Heart left ventricle (tissue), 16 donors: ENCODE measurements at regions not wholly inside any gene's neighbourhood (a gene's known extent, or its start where the extent isn't known, plus 50 kb on each side); places are given as distances from the start of the nearest gene placed in this dataset.

Experiments
- ATAC-seq, 4 donors: fragments of 200-7000 bp; cut with Tn5 transposase; one replicate each; pipeline ENCODE4 v1.9.1; 2020 to 2022; ENCODE audit warnings: moderate library complexity in 4 of 4, mild to moderate bottlenecking in 3 of 4, moderate number of reproducible peaks in 1 of 4
- DNase-seq, 5 donors: peaks; one replicate each; pipeline ENCODE4 v3.0.0-alpha.2; 2020
- H3K27ac ChIP-seq, 12 donors: fragments of 200-600 bp; sonication (generic) in 4 of 12; one replicate each; pipeline versions ENCODE4 v1.5.0 to v1.8.0; 2016 to 2022; ENCODE audit warnings: mild to moderate bottlenecking in 2 of 12
- H3K27me3 ChIP-seq, 9 donors: fragments of 200-600 bp; sonication (generic) in 2 of 9; one replicate each; pipeline versions ENCODE4 v1.5.1 to v1.8.0; 2016 to 2022; ENCODE audit warnings: mild to moderate bottlenecking in 3 of 9
- H3K36me3 ChIP-seq, 9 donors: fragments of 200-600 bp; sonication (generic) in 2 of 9; one replicate each; pipeline versions ENCODE4 v1.5.0 to v1.8.0; 2018 to 2022; ENCODE audit warnings: mild to moderate bottlenecking in 2 of 9
- H3K4me1 ChIP-seq, 12 donors: fragments of 200-600 bp; sonication (generic) in 4 of 12; one replicate each; pipeline versions ENCODE4 v1.5.0 to v1.8.0; 2016 to 2022; ENCODE audit warnings: mild to moderate bottlenecking in 3 of 12
- H3K4me3 ChIP-seq, 12 donors: fragments of 200-600 bp; sonication (generic) in 4 of 12; one replicate each; pipeline versions ENCODE4 v1.5.0 to v1.8.0; 2017 to 2022; ENCODE audit warnings: mild to moderate bottlenecking in 9 of 12, moderate library complexity in 4 of 12
- H3K9me3 ChIP-seq, 12 donors: fragments of 200-600 bp; sonication (generic) in 4 of 12; one replicate each; pipeline versions ENCODE4 v1.5.0 to v1.8.0; 2016 to 2022; ENCODE audit warnings: mild to moderate bottlenecking in 1 of 12
- CTCF ChIP-seq, 12 donors: fragments of 200-600 bp; sonication (generic) in 4 of 12; IDR thresholded peaks; one replicate each; pipeline versions ENCODE4 v1.5.0 to v1.8.0; 2018 to 2022; ENCODE audit warnings: antibody characterized with exemption in 12 of 12, mild to moderate bottlenecking in 5 of 12
- POLR2A ChIP-seq, 2 donors: fragments of 450-650 bp; IDR thresholded peaks; one replicate each; pipeline ENCODE4 v1.6.1; 2017; ENCODE audit warnings: antibody characterized with exemption in 2 of 2, mild to moderate bottlenecking in 2 of 2, moderate library complexity in 2 of 2
- WGBS, 4 donors: extraction: QIAGEN DNeasy Blood & Tissue Kit in 2 of 4; methylation state at CpG; one replicate each; pipeline versions ENCODE4 v1.1.5 to v1.1.7; 2013 to 2018; 5-methylcytosine and 5-hydroxymethylcytosine counted together
- intact Hi-C, 10 donors: fragments of 100-400 bp; cut with DNase I; formaldehyde crosslinking; loops; one replicate each; pipeline versions ENCODE4 v1.11.1 to v1.14.2; 2022
- donor health status: ischemic (EF 13 %, LVEDD 7.1; RV severe dilation, severe dysfunction).
- donor health status: healthy with polysubstance abuse.
- donor health status: DM: no; HTN: yes; CAD: no.
- donor health status: DM: no; HTN: no; CAD: no.
- donor health status: ischemic (EF 25% LVEDD 6.9; RV normal size, moderate dysfunction).
- donor health status: ischemic (EF 25% LVEDD 5.7; RV mildly dilated, moderate dysfunction).
- donor health status: healthy.
- donor health status: DM: yes; HTN: yes; CAD: no.
- donor health status: ischemic (EF 35%, LVEDD 5.7; RV mildly dilated, moderate dysfunction).
- donor health status: nonischemic (EF 11% LVEDD 7.7; RV severe dilation, severe dysfunction).
- donor health status: DM: yes; HTN: yes; CAD: no.
- donor health status: PGD.
- donor health status: ischemic (EF 29% LVEDD 5.4; RV normal size, mild dysfunction).
- donor health status: nonischemic (EF 23%, LVEDD 6.1; RV moderate dilation, normal function).

DNA sequence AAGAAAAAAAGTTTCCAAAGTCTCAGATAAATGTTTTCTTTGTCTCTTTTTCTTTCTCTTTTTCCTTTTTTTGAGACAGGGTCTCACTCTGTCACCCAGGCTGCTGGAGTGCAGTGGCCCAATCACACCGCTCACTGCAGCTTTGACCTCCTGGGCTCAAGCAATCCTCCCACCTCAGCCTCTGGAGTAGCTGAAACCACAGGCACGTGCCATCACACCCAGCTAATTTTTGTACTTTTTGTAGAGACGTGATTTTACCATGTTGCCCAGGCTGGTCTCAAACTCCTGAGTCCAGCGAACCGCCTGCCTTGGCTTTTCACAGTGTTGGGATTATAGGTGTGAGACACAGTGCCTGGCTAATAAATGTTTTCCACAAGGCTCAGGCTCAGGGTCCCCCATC, 53.3 kb upstream of the KSR1 start:
- WGBS, 4 donors, result 94 to 98% (median 97%) methylated on average over 5 of the region's 5 CpGs
- Histone ChIP-seq H3K4me1 (peaks cover 0 to 2% (median 0%) of the 10 kb centered on the region in 12 donors), H3K27me3 (no peaks in the 10 kb centered on the region), H3K4me3 (no peak overlapping the region), H3K27ac (no peak overlapping the region), H3K36me3 (no peaks in the 10 kb centered on the region), H3K9me3 (no peaks in the 10 kb centered on the region)
- DNase-seq (no peak), ATAC-seq (no peak)
- intact Hi-C loops, result no loop called here
- no peak for TF ChIP-seq CTCF (IDR thresholded peaks at IDR 0.05)

DNA sequence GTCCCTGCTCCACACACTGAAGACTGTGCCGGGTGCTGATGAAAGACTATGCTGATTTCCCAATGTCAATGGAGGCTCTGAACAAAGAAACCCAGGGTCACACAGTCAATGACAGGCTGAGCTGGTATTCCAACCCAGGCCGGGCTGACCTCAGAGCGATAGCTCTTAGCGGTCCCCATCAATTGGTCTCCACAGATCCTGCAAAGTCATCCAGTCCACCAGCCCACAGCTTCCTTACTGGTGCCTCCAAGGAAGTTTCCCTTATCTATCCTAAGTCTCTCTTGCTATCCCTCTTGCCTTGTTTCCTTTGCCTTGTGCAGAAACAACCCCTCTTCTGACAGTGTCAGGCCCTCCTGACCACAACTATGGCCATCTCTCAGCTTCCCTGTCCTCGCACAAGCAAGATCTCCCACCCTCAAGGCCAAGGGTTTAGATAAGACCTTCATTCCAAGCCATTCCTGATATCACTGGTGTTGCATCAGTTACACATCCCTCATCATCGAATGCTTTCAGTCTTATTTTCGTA, 52.7 kb upstream of the KSR1 start:
- 93 to 97% (median 95%) methylated on average over 6 to 7 of the region's 7 CpGs for WGBS, 4 donors
- no peak for TF ChIP-seq CTCF (IDR thresholded peaks at IDR 0.05)
- TF ChIP-seq POLR2A (IDR thresholded peaks at IDR 0.05), result no peak
- ATAC-seq, result no peak

GRCh38 chr17:27404676-27405075, 51.6 kb upstream of the KSR1 start:
- H3K4me1 ChIP-seq, result peaks cover 0 to 16% (median 7%) of the 10 kb centered on the region in 12 donors
- no peak overlapping the region for H3K4me3 ChIP-seq
- ATAC-seq, result no peak
- no peak for DNase-seq
- no peaks in the 10 kb centered on the region for H3K9me3 ChIP-seq
- H3K27ac ChIP-seq, result no peak overlapping the region
- TF ChIP-seq POLR2A (IDR thresholded peaks at IDR 0.05), result no peak
- no peak for TF ChIP-seq CTCF (IDR thresholded peaks at IDR 0.05)
- no peaks in the 10 kb centered on the region for H3K27me3 ChIP-seq
- intact Hi-C loops, result no loop called here
- H3K36me3 ChIP-seq, result no peaks in the 10 kb centered on the region

More for the DNA sequence above, 52.7 kb upstream of the KSR1 start:
- intact Hi-C loops, result no loop called here
- DNase-seq, result no peak
- Histone ChIP-seq H3K27me3 (no peaks in the 10 kb centered on the region), H3K9me3 (no peaks in the 10 kb centered on the region), H3K36me3 (no peaks in the 10 kb centered on the region), H3K27ac (no peak overlapping the region), H3K4me3 (no peak overlapping the region), H3K4me1 (peaks cover 0 to 8% (median 3%) of the 10 kb centered on the region in 12 donors)
